IPS-15b (cell line): ENCODE measurements at regions not wholly inside any gene's neighbourhood (a gene's known extent, or its start where the extent isn't known, plus 50 kb on each side); places are given as distances from the start of the nearest gene placed in this dataset.
"Not testable (repeated sequence)": the region's sequence is repeated elsewhere in the genome, so short reads cannot be mapped to it uniquely, and the experiment has no call there.

Experiments used
- H3K27me3 ChIP-seq: one replicate; pipeline ENCODE4 v1.6.1; 2013; ENCODE audit warnings: low read length; ENCODE audit not compliant: control insufficient read depth, insufficient read depth
- H3K36me3 ChIP-seq: one replicate; pipeline ENCODE4 v1.6.1; 2013; ENCODE audit warnings: low read length; ENCODE audit not compliant: control insufficient read depth, insufficient read depth
- H3K4me1 ChIP-seq: one replicate; pipeline ENCODE4 v1.6.1; 2013; ENCODE audit warnings: mild to moderate bottlenecking, low read length; ENCODE audit not compliant: control insufficient read depth, insufficient read depth
- H3K4me3 ChIP-seq: one replicate; pipeline ENCODE4 v1.5.1; 2013; ENCODE audit warnings: low read depth, low read length
- H3K9ac ChIP-seq: one replicate; pipeline ENCODE4 v1.6.1; 2013; ENCODE audit warnings: low read depth, mild to moderate bottlenecking, low read length
- H3K9me3 ChIP-seq: one replicate; pipeline ENCODE4 v1.6.1; 2013; ENCODE audit warnings: mild to moderate bottlenecking, low read length; ENCODE audit not compliant: control insufficient read depth, insufficient read depth

GRCh38 chr14:25381498-25381897, 331.6 kb upstream of the STXBP6 start:
- no peak overlapping the region for H3K9ac ChIP-seq
- H3K4me3 ChIP-seq, result no peak overlapping the region
- H3K27me3 ChIP-seq, result no peaks in the 10 kb centered on the region
- H3K9me3 ChIP-seq, result no peaks in the 10 kb centered on the region
- H3K36me3 ChIP-seq, result no peaks in the 10 kb centered on the region
- H3K4me1 ChIP-seq, result no peaks in the 10 kb centered on the region

- Histone ChIP-seq H3K9ac (no peak overlapping the region), H3K4me1 (no peaks in the 10 kb centered on the region), H3K27me3 (no peaks in the 10 kb centered on the region), H3K36me3 (no peaks in the 10 kb centered on the region), H3K4me3 (no peak overlapping the region), H3K9me3 (no peaks in the 10 kb centered on the region)
Measured at GRCh38 chr14:25375639-25376038, 325.7 kb upstream of the STXBP6 start.

- Histone ChIP-seq H3K27me3 (no peaks in the 10 kb centered on the region), H3K4me1 (no peaks in the 10 kb centered on the region), H3K4me3 (no peak overlapping the region), H3K9ac (no peak overlapping the region), H3K36me3 (no peaks in the 10 kb centered on the region), H3K9me3 (no peaks in the 10 kb centered on the region)
Measured at GRCh38 chr14:25371068-25371467, 321.1 kb upstream of the STXBP6 start.

- not testable (repeated sequence) for H3K9ac ChIP-seq, H3K9me3 ChIP-seq, H3K4me1 ChIP-seq, H3K27me3 ChIP-seq, H3K36me3 ChIP-seq, H3K4me3 ChIP-seq
Measured at GRCh38 chr14:25370057-25370456, 320.1 kb upstream of the STXBP6 start.

GRCh38 chr14:25358330-25358729, 308.4 kb upstream of the STXBP6 start:
- no peaks in the 10 kb centered on the region for H3K9me3 ChIP-seq
- no peaks in the 10 kb centered on the region for H3K36me3 ChIP-seq
- H3K4me1 ChIP-seq, result no peaks in the 10 kb centered on the region
- no peaks in the 10 kb centered on the region for H3K27me3 ChIP-seq
- no peak overlapping the region for H3K9ac ChIP-seq
- H3K4me3 ChIP-seq, result no peak overlapping the region

- Histone ChIP-seq H3K9ac (no peak overlapping the region), H3K36me3 (no peaks in the 10 kb centered on the region), H3K27me3 (no peaks in the 10 kb centered on the region), H3K9me3 (no peaks in the 10 kb centered on the region), H3K4me3 (no peak overlapping the region), H3K4me1 (no peaks in the 10 kb centered on the region)
Measured at GRCh38 chr14:25351269-25351668, 301.3 kb upstream of the STXBP6 start.

GRCh38 chr14:25350802-25351201, 300.9 kb upstream of the STXBP6 start:
- Histone ChIP-seq H3K36me3 (no peaks in the 10 kb centered on the region), H3K27me3 (no peaks in the 10 kb centered on the region), H3K9me3 (no peaks in the 10 kb centered on the region), H3K4me3 (no peak overlapping the region), H3K9ac (no peak overlapping the region), H3K4me1 (no peaks in the 10 kb centered on the region)

GRCh38 chr14:25350021-25350420, 300.1 kb upstream of the STXBP6 start:
- H3K4me1 ChIP-seq, result no peaks in the 10 kb centered on the region
- H3K9ac ChIP-seq, result no peak overlapping the region
- H3K9me3 ChIP-seq, result no peaks in the 10 kb centered on the region

GRCh38 chr14:25349269-25349668, 299.3 kb upstream of the STXBP6 start:
- no peak overlapping the region for H3K9ac ChIP-seq
- no peaks in the 10 kb centered on the region for H3K27me3 ChIP-seq
- H3K4me1 ChIP-seq, result no peaks in the 10 kb centered on the region
- no peaks in the 10 kb centered on the region for H3K9me3 ChIP-seq
- no peak overlapping the region for H3K4me3 ChIP-seq
- H3K36me3 ChIP-seq, result no peaks in the 10 kb centered on the region

More at GRCh38 chr14:25350021-25350420, 300.1 kb upstream of the STXBP6 start:
- Histone ChIP-seq H3K27me3 (no peaks in the 10 kb centered on the region), H3K4me3 (no peak overlapping the region), H3K36me3 (no peaks in the 10 kb centered on the region)

GRCh38 chr14:25340882-25341281, 290.9 kb upstream of the STXBP6 start:
- H3K4me1 ChIP-seq, result no peaks in the 10 kb centered on the region
- no peak overlapping the region for H3K4me3 ChIP-seq
- H3K9ac ChIP-seq, result no peak overlapping the region
- no peaks in the 10 kb centered on the region for H3K9me3 ChIP-seq
- no peaks in the 10 kb centered on the region for H3K27me3 ChIP-seq
- no peaks in the 10 kb centered on the region for H3K36me3 ChIP-seq

GRCh38 chr14:25322784-25323183, 272.8 kb upstream of the STXBP6 start:
- no peak overlapping the region for H3K9ac ChIP-seq
- H3K27me3 ChIP-seq, result no peaks in the 10 kb centered on the region
- H3K9me3 ChIP-seq, result no peaks in the 10 kb centered on the region
- no peaks in the 10 kb centered on the region for H3K36me3 ChIP-seq
- no peak overlapping the region for H3K4me3 ChIP-seq
- no peaks in the 10 kb centered on the region for H3K4me1 ChIP-seq

- not testable (repeated sequence) for H3K4me3 ChIP-seq, H3K4me1 ChIP-seq, H3K9me3 ChIP-seq, H3K27me3 ChIP-seq, H3K9ac ChIP-seq, H3K36me3 ChIP-seq
Measured at GRCh38 chr14:25316007-25316406, 266.1 kb upstream of the STXBP6 start.

GRCh38 chr14:25308244-25308643, 258.3 kb upstream of the STXBP6 start:
- Histone ChIP-seq H3K36me3 (no peaks in the 10 kb centered on the region), H3K4me3 (no peak overlapping the region), H3K9me3 (no peaks in the 10 kb centered on the region), H3K9ac (no peak overlapping the region), H3K4me1 (no peaks in the 10 kb centered on the region), H3K27me3 (no peaks in the 10 kb centered on the region)
